HepG2 (cell line): ENCODE measurements at regions not wholly inside any gene's neighbourhood (a gene's known extent, or its start where the extent isn't known, plus 50 kb on each side); places are given as distances from the start of the nearest gene placed in this dataset.

Experiments
- AHR ChIP-seq: IDR thresholded peaks from 2 replicates; pipeline ENCODE4 v1.6.1; 2018; ENCODE audit warnings: missing genetic modification reagents, missing compliant biosample characterization
- CBX5 ChIP-seq: sonication (generic); formaldehyde crosslinking; IDR thresholded peaks from 2 replicates; pipeline ENCODE4 v1.4.0; 2020; ENCODE audit warnings: missing genetic modification reagents, borderline replicate concordance
- FOXP1 ChIP-seq, 2 experiments: fragments of 450-650 bp in 1 of 2; IDR thresholded peaks; 2 replicates each; pipeline ENCODE4 v1.6.1; 2017 to 2018; ENCODE audit warnings: antibody characterized with exemption in 1 of 2
- GLI4 ChIP-seq: sonication (generic); formaldehyde crosslinking; IDR thresholded peaks from 2 replicates; pipeline ENCODE4 v1.5.1; 2020; ENCODE audit warnings: missing genetic modification reagents, mild to moderate bottlenecking, moderate library complexity, borderline replicate concordance
- HNRNPK ChIP-seq: fragments of 200-400 bp; formaldehyde crosslinking; IDR thresholded peaks from 2 replicates; pipeline ENCODE4 v1.6.1; 2018; ENCODE audit warnings: low read length, low read depth, moderate library complexity, mild to moderate bottlenecking; ENCODE audit not compliant: poor library complexity, severe bottlenecking
- ISL2 ChIP-seq: sonication (generic); formaldehyde crosslinking; IDR thresholded peaks from 2 replicates; pipeline ENCODE4 v1.5.0; 2020; ENCODE audit warnings: missing genetic modification reagents
- KDM5B ChIP-seq: sonication (generic); formaldehyde crosslinking; IDR thresholded peaks from 2 replicates; pipeline ENCODE4 v1.4.0; 2020; ENCODE audit warnings: missing genetic modification reagents, mild to moderate bottlenecking, borderline replicate concordance
- MAF1 ChIP-seq: sonication (generic); formaldehyde crosslinking; IDR thresholded peaks from 2 replicates; pipeline ENCODE4 v1.5.0; 2020; ENCODE audit warnings: missing genetic modification reagents, borderline replicate concordance
- NFIC ChIP-seq: IDR thresholded peaks from 2 replicates; pipeline ENCODE4 v1.6.1; 2012; ENCODE audit warnings: mild to moderate bottlenecking, low read length, inconsistent platforms
- NFRKB ChIP-seq: fragments of 450-650 bp; IDR thresholded peaks from 2 replicates; pipeline ENCODE4 v1.6.1; 2017
- REPIN1 ChIP-seq: sonication (generic); formaldehyde crosslinking; IDR thresholded peaks from 2 replicates; pipeline ENCODE4 v1.8.0; 2022; ENCODE audit warnings: missing genetic modification reagents, low read depth, mild to moderate bottlenecking, borderline replicate concordance
- RXRB ChIP-seq: IDR thresholded peaks from 2 replicates; pipeline ENCODE4 v1.6.1; 2016; ENCODE audit warnings: borderline replicate concordance, missing genetic modification reagents, missing compliant biosample characterization
- SIX4 ChIP-seq: sonication (generic); formaldehyde crosslinking; IDR thresholded peaks from 2 replicates; pipeline ENCODE4 v1.4.0; 2020; ENCODE audit warnings: missing genetic modification reagents
- SP5 ChIP-seq: IDR thresholded peaks from 2 replicates; pipeline ENCODE4 v1.6.1; 2016; ENCODE audit warnings: low read depth, borderline replicate concordance
- SSRP1 ChIP-seq: IDR thresholded peaks from 2 replicates; pipeline ENCODE4 v1.6.1; 2016; ENCODE audit warnings: control low read depth
- TCF7 ChIP-seq: sonication (generic); IDR thresholded peaks from 2 replicates; pipeline ENCODE4 v1.6.1; 2016; ENCODE audit warnings: antibody characterized with exemption, low read depth
- ZC3H4 ChIP-seq: sonication (generic); formaldehyde crosslinking; IDR thresholded peaks from 2 replicates; pipeline ENCODE4 v1.4.0; 2020; ENCODE audit warnings: missing genetic modification reagents, borderline replicate concordance
- ZNF234 ChIP-seq: sonication (generic); formaldehyde crosslinking; conservative IDR thresholded peaks from 2 replicates; pipeline ENCODE4 v1.5.1; 2020; ENCODE audit warnings: mild to moderate bottlenecking, missing genetic modification reagents
- ZNF331 ChIP-seq: sonication (generic); formaldehyde crosslinking; IDR thresholded peaks from 2 replicates; pipeline ENCODE4 v1.4.0; 2020; ENCODE audit warnings: missing genetic modification reagents
- ZNF558 ChIP-seq: sonication (generic); formaldehyde crosslinking; IDR thresholded peaks from 2 replicates; pipeline ENCODE4 v1.9.0; 2022; ENCODE audit warnings: mild to moderate bottlenecking, missing genetic modification reagents, borderline replicate concordance
- ZNF614 ChIP-seq: IDR thresholded peaks from 2 replicates; pipeline ENCODE4 v1.6.1; 2018; ENCODE audit warnings: missing biosample characterization, missing genetic modification reagents, inconsistent platforms, borderline replicate concordance
- ZNF7 ChIP-seq: IDR thresholded peaks from 2 replicates; pipeline ENCODE4 v1.6.1; 2016; ENCODE audit warnings: missing biosample characterization, missing genetic modification reagents
- ZNF782 ChIP-seq: sonication (generic); formaldehyde crosslinking; IDR thresholded peaks from 2 replicates; pipeline ENCODE4 v1.4.0; 2020; ENCODE audit warnings: missing genetic modification reagents, mild to moderate bottlenecking, borderline replicate concordance
- TF ChIP-seq, protein P1 (sequence below): sonication (generic); formaldehyde crosslinking; IDR thresholded peaks from 2 replicates; pipeline ENCODE4 v1.4.0; 2020; ENCODE audit warnings: low read depth, mild to moderate bottlenecking, missing genetic modification reagents
- TF ChIP-seq, protein P2 (sequence below): sonication (generic); formaldehyde crosslinking; IDR thresholded peaks from 2 replicates; pipeline ENCODE4 v1.4.0; 2020; ENCODE audit warnings: missing genetic modification reagents, mild to moderate bottlenecking, borderline replicate concordance
- TF ChIP-seq, protein P3 (sequence below): sonication (generic); formaldehyde crosslinking; IDR thresholded peaks from 2 replicates; pipeline ENCODE4 v1.8.0; 2022; ENCODE audit warnings: missing genetic modification reagents, mild to moderate bottlenecking, inconsistent platforms, borderline replicate concordance
- TF ChIP-seq, protein P4 (sequence below): fragments of 450-650 bp; IDR thresholded peaks from 2 replicates; pipeline ENCODE4 v1.6.1; 2017

DNA sequence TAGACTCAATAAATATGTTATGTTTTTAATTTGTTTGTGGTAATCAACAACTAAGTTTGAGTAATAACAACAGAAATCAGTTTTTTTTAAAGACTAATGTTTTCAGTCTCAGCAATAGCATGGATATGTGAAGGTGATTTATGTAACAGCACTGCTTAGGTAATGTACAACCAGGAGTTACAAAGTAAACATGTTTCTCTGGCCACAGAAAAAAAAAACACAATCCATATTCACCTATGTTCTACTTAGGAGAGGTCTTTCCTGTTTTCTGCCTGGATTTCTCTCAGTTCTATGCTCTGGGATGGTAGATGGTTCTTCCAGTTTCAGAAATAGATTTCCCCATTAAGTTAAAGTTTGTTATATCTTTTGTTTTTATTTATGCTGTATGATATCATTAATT is 579.4 kb downstream of the SI start (continued):
- TF ChIP-seq, protein P1, sequence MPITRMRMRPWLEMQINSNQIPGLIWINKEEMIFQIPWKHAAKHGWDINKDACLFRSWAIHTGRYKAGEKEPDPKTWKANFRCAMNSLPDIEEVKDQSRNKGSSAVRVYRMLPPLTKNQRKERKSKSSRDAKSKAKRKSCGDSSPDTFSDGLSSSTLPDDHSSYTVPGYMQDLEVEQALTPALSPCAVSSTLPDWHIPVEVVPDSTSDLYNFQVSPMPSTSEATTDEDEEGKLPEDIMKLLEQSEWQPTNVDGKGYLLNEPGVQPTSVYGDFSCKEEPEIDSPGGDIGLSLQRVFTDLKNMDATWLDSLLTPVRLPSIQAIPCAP (CRISPR knock-in tag): no peak
- no peak for TF ChIP-seq KDM5B (CRISPR knock-in tag)
- no peak for TF ChIP-seq ZNF782
- TF ChIP-seq NFIC: peak; percentile 56; the same call in 1 of the 2 replicates
- TF ChIP-seq, protein P2, sequence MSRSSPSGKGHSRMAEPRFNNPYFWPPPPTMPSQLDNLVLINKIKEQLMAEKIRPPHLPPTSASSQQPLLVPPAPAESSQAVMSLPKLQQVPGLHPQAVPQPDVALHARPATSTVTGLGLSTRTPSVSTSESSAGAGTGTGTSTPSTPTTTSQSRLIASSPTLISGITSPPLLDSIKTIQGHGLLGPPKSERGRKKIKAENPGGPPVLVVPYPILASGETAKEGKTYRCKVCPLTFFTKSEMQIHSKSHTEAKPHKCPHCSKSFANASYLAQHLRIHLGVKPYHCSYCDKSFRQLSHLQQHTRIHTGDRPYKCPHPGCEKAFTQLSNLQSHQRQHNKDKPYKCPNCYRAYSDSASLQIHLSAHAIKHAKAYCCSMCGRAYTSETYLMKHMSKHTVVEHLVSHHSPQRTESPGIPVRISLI: peak; percentile 91
- TF ChIP-seq MAF1: no peak
- no peak for TF ChIP-seq ZNF558 (CRISPR knock-in tag)
- no peak for TF ChIP-seq REPIN1 (CRISPR knock-in tag)
- TF ChIP-seq CBX5 (CRISPR knock-in tag): no peak
- TF ChIP-seq AHR (CRISPR knock-in tag): no peak
- no peak for TF ChIP-seq SIX4 (CRISPR knock-in tag)
- no peak for TF ChIP-seq ZNF234
- TF ChIP-seq ZC3H4: no peak
- no peak for TF ChIP-seq ZNF7
- no peak for TF ChIP-seq NFRKB
- peak; percentile 98 for TF ChIP-seq RXRB (CRISPR knock-in tag)
- TF ChIP-seq HNRNPK: no peak
- TF ChIP-seq FOXP1 (IDR thresholded peaks at IDR 0.05): no peak
- peak; percentile 86 for TF ChIP-seq FOXP1 (CRISPR knock-in tag; IDR thresholded peaks at IDR 0.05)
- TF ChIP-seq ZNF331: no peak
- TF ChIP-seq SSRP1: no peak
- TF ChIP-seq, protein P3, sequence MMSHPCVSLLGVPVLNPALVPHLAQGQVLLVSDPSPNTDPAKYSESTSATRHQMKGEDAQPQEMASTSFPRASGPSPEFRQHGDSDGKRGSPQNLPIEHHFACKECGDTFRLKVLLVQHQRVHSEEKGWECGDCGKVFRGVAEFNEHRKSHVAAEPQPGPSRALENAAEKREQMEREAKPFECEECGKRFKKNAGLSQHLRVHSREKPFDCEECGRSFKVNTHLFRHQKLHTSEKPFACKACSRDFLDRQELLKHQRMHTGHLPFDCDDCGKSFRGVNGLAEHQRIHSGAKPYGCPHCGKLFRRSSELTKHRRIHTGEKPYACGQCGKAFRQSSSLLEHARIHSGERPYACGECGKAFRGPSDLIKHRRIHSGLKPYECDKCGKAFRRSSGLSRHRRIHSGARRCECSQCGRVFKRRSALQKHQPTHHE (CRISPR knock-in tag): no peak
- no peak; the same call in 1 of the 2 replicates for TF ChIP-seq ZNF614 (CRISPR knock-in tag)
- TF ChIP-seq TCF7: no peak
- TF ChIP-seq GLI4 (CRISPR knock-in tag): no peak
- no peak for TF ChIP-seq ISL2 (CRISPR knock-in tag)
- no peak for TF ChIP-seq SP5 (CRISPR knock-in tag)
- TF ChIP-seq, protein P4, sequence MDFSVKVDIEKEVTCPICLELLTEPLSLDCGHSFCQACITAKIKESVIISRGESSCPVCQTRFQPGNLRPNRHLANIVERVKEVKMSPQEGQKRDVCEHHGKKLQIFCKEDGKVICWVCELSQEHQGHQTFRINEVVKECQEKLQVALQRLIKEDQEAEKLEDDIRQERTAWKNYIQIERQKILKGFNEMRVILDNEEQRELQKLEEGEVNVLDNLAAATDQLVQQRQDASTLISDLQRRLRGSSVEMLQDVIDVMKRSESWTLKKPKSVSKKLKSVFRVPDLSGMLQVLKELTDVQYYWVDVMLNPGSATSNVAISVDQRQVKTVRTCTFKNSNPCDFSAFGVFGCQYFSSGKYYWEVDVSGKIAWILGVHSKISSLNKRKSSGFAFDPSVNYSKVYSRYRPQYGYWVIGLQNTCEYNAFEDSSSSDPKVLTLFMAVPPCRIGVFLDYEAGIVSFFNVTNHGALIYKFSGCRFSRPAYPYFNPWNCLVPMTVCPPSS: no peak
